T-helper 2 cell treated with Interferon-gamma antibody and Interleukin-4, amounts not matched to agents 5 μg/mL and 100 μg/mL, for 36 hours (primary cell): ENCODE measurements at regions not wholly inside any gene's neighbourhood (a gene's known extent, or its start where the extent isn't known, plus 50 kb on each side); places are given as distances from the start of the nearest gene placed in this dataset.
"Not testable (repeated sequence)": the region's sequence is repeated elsewhere in the genome, so short reads cannot be mapped to it uniquely, and the experiment has no call there.

ENCODE experiments used
- DNase-seq: peaks from one replicate; pipeline ENCODE4 v3.0.0; 2021; ENCODE audit warnings: low spot score
- H3K27ac Mint-ChIP-seq: one replicate; pipeline ENCODE4 v1.8.0; 2021; ENCODE audit warnings: mild to moderate bottlenecking, mixed read lengths
- H3K27me3 Mint-ChIP-seq: one replicate; pipeline ENCODE4 v1.8.0; 2021; ENCODE audit warnings: low read depth, mixed read lengths
- H3K36me3 Mint-ChIP-seq: one replicate; pipeline ENCODE4 v1.8.0; 2021; ENCODE audit warnings: low read depth, mixed read lengths
- H3K4me1 Mint-ChIP-seq: one replicate; pipeline ENCODE4 v1.8.0; 2021; ENCODE audit warnings: low read depth, mixed read lengths
- H3K4me3 Mint-ChIP-seq: one replicate; pipeline ENCODE4 v1.8.0; 2022; ENCODE audit warnings: mild to moderate bottlenecking, moderate library complexity, mixed read lengths
- H3K9me3 Mint-ChIP-seq: one replicate; pipeline ENCODE4 v1.8.0; 2021; ENCODE audit warnings: mixed read lengths

DNA sequence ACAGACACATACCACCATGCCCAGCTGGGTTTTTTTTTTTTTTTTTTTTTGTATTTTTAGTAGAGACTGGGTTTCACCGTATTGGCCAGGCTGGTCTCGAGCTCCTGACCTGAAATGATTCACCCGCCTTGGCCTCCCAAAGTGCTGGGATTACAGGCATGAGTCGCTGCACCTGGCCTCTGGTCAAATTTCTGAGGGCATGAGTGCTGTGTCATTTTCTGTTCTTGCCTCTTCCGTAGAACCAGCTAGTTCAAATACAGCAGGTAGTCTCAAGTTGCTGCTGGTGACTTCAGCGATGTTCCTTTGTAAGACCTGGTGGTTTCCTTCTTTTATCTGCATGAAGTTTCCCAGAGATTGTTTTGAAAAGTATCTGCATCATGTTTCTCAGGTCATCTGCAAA is 134.8 kb upstream of the SHH start:
- DNase-seq, result no peak
- no peaks in the 10 kb centered on the region for H3K36me3 Mint-ChIP-seq
- H3K4me1 Mint-ChIP-seq, result peaks cover 10% of the 10 kb centered on the region
- H3K9me3 Mint-ChIP-seq, result no peaks in the 10 kb centered on the region
- peaks cover 8% of the 10 kb centered on the region for H3K27me3 Mint-ChIP-seq
- H3K27ac Mint-ChIP-seq, result no peak overlapping the region
- H3K4me3 Mint-ChIP-seq, result no peak overlapping the region

DNA sequence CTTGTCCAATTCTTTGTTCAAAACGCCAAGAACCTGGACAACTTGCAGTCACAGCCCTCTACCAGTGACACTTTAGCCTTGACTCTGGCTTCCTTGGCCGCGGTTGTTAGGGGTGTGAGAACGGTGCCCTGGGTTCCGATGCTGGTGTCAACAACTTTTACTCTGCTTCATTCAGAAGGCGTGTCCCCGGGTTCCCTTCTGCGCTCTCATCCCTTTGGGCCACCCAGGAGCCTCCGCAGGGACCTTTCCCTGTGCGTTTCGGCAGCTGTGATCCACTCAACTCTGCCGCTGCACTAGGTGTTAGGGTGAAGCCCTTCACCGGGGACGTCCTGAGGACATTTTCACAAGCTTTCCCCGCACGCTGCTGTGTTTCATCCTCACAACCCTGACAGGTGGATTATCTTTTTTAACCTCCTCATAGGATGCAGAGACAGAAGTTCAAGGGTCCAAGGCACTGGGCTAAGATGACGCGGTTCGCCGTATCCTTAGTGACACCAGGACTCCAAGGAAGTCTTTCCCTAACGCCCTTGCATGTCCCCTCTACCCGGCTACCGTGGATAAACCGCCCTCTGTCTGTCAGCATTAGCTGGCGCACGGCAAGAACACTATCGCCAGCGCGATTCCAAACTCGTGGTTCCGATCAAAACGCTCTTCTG is 133.5 kb upstream of the SHH start:
- no peak for DNase-seq
- Mint-ChIP-seq H3K9me3 (no peaks in the 10 kb centered on the region), H3K4me1 (peaks cover 10% of the 10 kb centered on the region), H3K4me3 (no peak overlapping the region), H3K36me3 (no peaks in the 10 kb centered on the region), H3K27ac (no peak overlapping the region), H3K27me3 (peaks cover 8% of the 10 kb centered on the region)

- no peak for DNase-seq
- peaks cover 8% of the 10 kb centered on the region for H3K27me3 Mint-ChIP-seq
- no peaks in the 10 kb centered on the region for H3K36me3 Mint-ChIP-seq
- H3K9me3 Mint-ChIP-seq, result peaks cover 6% of the 10 kb centered on the region
- H3K4me3 Mint-ChIP-seq, result no peak overlapping the region
- H3K4me1 Mint-ChIP-seq, result peaks cover 10% of the 10 kb centered on the region
- H3K27ac Mint-ChIP-seq, result no peak overlapping the region
Measured at GRCh38 chr7:155944901-155945300, 132.6 kb upstream of the SHH start.

- Mint-ChIP-seq H3K27me3 (peaks cover 8% of the 10 kb centered on the region), H3K36me3 (no peaks in the 10 kb centered on the region), H3K4me1 (peaks cover 10% of the 10 kb centered on the region), H3K9me3 (peaks cover 18% of the 10 kb centered on the region), H3K4me3 (no peak overlapping the region), H3K27ac (no peak overlapping the region)
- DNase-seq, result no peak
Measured at GRCh38 chr7:155943251-155943899, 131.1 kb upstream of the SHH start.

GRCh38 chr7:155942226-155942950 is 130.1 kb upstream of the SHH start:
- Mint-ChIP-seq H3K9me3 (peaks cover 24% of the 10 kb centered on the region), H3K36me3 (no peaks in the 10 kb centered on the region), H3K4me3 (no peak overlapping the region), H3K4me1 (peaks cover 10% of the 10 kb centered on the region), H3K27me3 (peaks cover 5% of the 10 kb centered on the region), H3K27ac (no peak overlapping the region)
- DNase-seq, result no peak

- H3K4me3 Mint-ChIP-seq, result no peak overlapping the region
- DNase-seq, result no peak
- H3K9me3 Mint-ChIP-seq, result peaks cover 24% of the 10 kb centered on the region
- H3K36me3 Mint-ChIP-seq, result no peaks in the 10 kb centered on the region
- no peak overlapping the region for H3K27ac Mint-ChIP-seq
- peaks cover 10% of the 10 kb centered on the region for H3K4me1 Mint-ChIP-seq
- no peaks in the 10 kb centered on the region for H3K27me3 Mint-ChIP-seq
Measured at GRCh38 chr7:155941688-155942087, 129.4 kb upstream of the SHH start.

- no peak overlapping the region for H3K27ac Mint-ChIP-seq
- H3K9me3 Mint-ChIP-seq, result peaks cover 28% of the 10 kb centered on the region
- no peaks in the 10 kb centered on the region for H3K36me3 Mint-ChIP-seq
- no peak for DNase-seq
- H3K4me1 Mint-ChIP-seq, result peaks cover 10% of the 10 kb centered on the region
- no peak overlapping the region for H3K4me3 Mint-ChIP-seq
- no peaks in the 10 kb centered on the region for H3K27me3 Mint-ChIP-seq
Measured at GRCh38 chr7:155939350-155939749, 127.1 kb upstream of the SHH start.

- H3K4me3 Mint-ChIP-seq, result no peak overlapping the region
- no peaks in the 10 kb centered on the region for H3K27me3 Mint-ChIP-seq
- peaks cover 36% of the 10 kb centered on the region for H3K9me3 Mint-ChIP-seq
- H3K4me1 Mint-ChIP-seq, result no peaks in the 10 kb centered on the region
- no peak overlapping the region for H3K27ac Mint-ChIP-seq
- no peak for DNase-seq
- H3K36me3 Mint-ChIP-seq, result no peaks in the 10 kb centered on the region
Measured at GRCh38 chr7:155938129-155938528, 125.9 kb upstream of the SHH start.

DNA sequence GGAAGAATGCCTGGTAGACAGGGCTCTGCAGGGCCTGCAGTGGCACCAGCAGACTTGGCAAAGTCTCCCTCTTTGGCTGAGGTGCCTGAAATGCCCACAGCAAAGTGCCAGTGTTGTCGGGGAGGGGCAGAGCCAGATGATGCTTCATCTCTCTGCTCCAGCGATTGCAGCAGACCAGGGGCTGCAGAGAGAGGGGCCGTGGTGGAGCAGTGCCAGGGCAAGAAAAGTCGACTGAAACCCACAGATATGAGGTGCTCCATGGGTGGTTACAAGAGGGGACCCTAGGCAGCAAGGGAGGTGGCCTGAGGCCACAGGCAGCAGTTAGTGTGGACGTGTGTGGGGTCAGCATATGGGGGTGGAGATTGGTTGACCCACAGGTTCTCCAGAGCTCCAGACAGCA is 123.5 kb upstream of the SHH start:
- no peaks in the 10 kb centered on the region for H3K27me3 Mint-ChIP-seq
- no peaks in the 10 kb centered on the region for H3K4me1 Mint-ChIP-seq
- no peak overlapping the region for H3K27ac Mint-ChIP-seq
- H3K36me3 Mint-ChIP-seq, result no peaks in the 10 kb centered on the region
- H3K9me3 Mint-ChIP-seq, result peaks cover 41% of the 10 kb centered on the region
- H3K4me3 Mint-ChIP-seq, result no peak overlapping the region
- DNase-seq, result no peak

DNA sequence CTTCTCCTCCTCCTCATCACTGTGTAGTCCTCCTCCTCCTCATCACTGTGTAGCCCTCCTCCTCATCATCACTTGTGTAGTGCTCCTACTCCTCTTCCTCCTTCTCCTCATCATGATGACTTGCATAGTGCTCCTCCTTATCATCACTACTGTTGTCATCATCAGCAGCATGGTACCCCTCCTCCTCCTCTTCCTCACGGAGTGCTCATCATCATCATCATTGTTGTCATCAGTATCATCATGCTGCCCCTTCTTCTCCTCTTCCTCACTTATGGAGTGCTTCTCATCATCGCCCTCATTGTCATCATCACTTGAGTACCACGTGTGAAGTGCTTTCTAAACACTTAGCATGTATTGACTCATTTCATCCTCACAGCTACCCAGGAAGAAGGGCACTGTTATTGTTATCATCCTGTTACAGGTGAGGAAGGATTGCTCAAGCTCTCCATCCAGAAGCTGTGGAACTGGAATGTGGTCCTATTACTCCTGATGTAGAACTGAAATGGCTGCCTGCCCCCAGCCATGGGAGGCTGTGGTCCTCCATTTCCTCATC is 122.8 kb upstream of the SHH start:
- no peak for DNase-seq
- H3K4me1 Mint-ChIP-seq, result no peaks in the 10 kb centered on the region
- peaks cover 37% of the 10 kb centered on the region for H3K9me3 Mint-ChIP-seq
- H3K36me3 Mint-ChIP-seq, result no peaks in the 10 kb centered on the region
- H3K4me3 Mint-ChIP-seq, result no peak overlapping the region
- no peaks in the 10 kb centered on the region for H3K27me3 Mint-ChIP-seq
- H3K27ac Mint-ChIP-seq, result no peak overlapping the region

DNA sequence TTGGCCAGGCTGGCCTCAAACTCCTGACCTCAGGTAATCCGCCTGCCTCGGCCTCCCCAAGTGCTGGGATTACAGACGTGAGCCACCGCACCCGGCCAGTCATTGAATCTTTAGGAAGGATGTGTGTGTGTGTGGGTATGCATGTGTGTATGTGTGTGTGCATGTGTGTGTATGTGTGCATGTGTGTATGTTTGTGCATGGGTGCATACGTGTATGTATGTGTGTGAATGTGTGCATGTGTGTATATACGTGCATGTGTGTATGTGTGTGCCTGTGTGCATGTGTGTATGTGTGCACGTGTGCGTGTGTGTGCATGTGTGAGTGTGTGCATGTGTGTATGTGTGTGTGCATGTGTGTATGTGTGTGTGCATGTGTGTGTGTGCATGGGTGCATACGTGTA is 120.1 kb upstream of the SHH start:
- H3K27ac Mint-ChIP-seq, H3K4me1 Mint-ChIP-seq, H3K4me3 Mint-ChIP-seq, H3K36me3 Mint-ChIP-seq, H3K27me3 Mint-ChIP-seq, DNase-seq: not testable (repeated sequence)
- peaks cover 20% of the 10 kb centered on the region for H3K9me3 Mint-ChIP-seq

DNA sequence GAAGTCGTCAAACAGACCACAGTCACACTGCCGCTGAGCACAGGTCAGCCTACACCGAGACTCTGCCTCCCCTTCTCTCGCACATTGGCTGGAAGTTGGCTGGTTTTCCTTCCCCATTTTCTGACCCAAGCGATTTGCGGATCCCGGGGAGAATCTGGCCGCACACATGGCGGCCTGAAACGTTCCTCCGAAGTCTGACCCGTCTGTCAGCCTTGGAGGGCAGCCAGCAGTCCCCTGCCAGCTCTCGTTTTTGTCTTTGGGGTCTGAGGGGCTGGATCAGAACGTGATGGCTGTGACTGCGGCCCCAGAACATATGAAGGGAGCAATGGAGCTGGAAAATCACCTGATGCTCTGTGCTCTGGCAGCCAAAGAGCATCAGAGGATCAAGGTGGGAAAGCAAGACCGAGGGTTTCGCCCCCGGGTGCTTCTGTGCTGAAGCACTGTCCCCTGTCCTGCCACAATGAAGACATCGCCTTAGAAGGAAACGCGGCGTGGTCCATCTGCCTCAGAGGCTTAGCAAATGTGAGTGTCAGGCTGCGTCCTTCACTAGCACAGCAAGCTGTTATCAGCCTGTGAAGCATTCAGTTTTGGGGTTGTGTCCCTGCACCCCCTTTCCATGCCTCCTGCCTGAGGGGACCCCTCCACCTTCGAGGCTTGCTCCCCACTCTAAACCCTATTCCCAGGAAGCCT is 119.3 kb upstream of the SHH start:
- Mint-ChIP-seq H3K9me3 (peaks cover 20% of the 10 kb centered on the region), H3K4me1 (no peaks in the 10 kb centered on the region), H3K4me3 (no peak overlapping the region), H3K27ac (no peak overlapping the region), H3K27me3 (no peaks in the 10 kb centered on the region), H3K36me3 (no peaks in the 10 kb centered on the region)
- no peak for DNase-seq

GRCh38 chr7:155930527-155930926 is 118.3 kb upstream of the SHH start:
- Mint-ChIP-seq H3K4me3 (no peak overlapping the region), H3K27ac (no peak overlapping the region), H3K9me3 (peaks cover 20% of the 10 kb centered on the region), H3K27me3 (no peaks in the 10 kb centered on the region), H3K4me1 (no peaks in the 10 kb centered on the region), H3K36me3 (no peaks in the 10 kb centered on the region)
- DNase-seq, result no peak

GRCh38 chr7:155930061-155930460 is 117.8 kb upstream of the SHH start:
- H3K27ac Mint-ChIP-seq, result no peak overlapping the region
- H3K9me3 Mint-ChIP-seq, result peaks cover 18% of the 10 kb centered on the region
- H3K36me3 Mint-ChIP-seq, result no peaks in the 10 kb centered on the region
- H3K27me3 Mint-ChIP-seq, result no peaks in the 10 kb centered on the region
- no peaks in the 10 kb centered on the region for H3K4me1 Mint-ChIP-seq
- no peak for DNase-seq
- H3K4me3 Mint-ChIP-seq, result no peak overlapping the region
